GM12864 (cell line): ENCODE measurements at regions not wholly inside any gene's neighbourhood (a gene's known extent, or its start where the extent isn't known, plus 50 kb on each side); places are given as distances from the start of the nearest gene placed in this dataset.

Source experiments
- DNase-seq: peaks from one replicate; pipeline ENCODE4 v3.0.0-alpha.2; 2011; ENCODE audit warnings: low read depth
- H3K4me3 ChIP-seq: 2 replicates; pipeline ENCODE4 v1.5.1; 2011; ENCODE audit warnings: mild to moderate bottlenecking, low read depth, low read length, control low read depth
- TF ChIP-seq, protein P1 (sequence below): IDR thresholded peaks from 2 replicates; pipeline ENCODE4 v1.5.1; 2011; ENCODE audit warnings: low read depth, mild to moderate bottlenecking, moderate library complexity, low read length, control low read depth, inconsistent platforms; ENCODE audit errors: missing control alignments

DNA sequence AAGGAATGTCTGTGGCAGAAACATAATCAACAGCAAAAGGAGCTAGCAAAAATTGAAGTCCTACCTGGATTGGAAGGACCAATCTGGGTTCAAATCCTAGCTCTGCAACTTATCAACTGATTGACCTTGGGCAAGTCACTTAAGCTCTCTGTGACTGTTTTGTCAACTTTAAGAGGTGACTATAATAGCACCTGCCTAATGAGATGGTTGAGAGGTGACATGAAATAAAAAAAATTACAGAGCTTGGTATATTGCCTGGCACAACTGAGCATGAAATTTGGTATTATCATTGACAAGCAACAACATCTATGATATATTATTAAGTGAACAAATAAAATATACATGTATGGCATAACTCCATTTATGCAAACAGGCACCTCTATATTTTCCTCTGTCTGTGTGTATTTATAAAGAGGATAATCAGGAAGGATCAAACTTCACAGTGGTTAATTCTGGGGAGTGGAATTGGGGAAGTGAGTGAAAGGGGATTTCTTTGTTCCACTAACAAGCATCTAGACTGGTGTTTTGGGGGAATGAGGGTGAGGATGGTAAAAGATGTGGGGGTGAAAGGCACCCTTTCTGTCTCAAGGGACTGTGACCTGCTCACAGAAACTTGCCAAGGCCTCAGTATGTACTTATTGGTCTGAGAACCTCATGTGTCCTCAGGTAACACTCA, 132.8 kb upstream of the SERTAD2 start:
- TF ChIP-seq, protein P1, sequence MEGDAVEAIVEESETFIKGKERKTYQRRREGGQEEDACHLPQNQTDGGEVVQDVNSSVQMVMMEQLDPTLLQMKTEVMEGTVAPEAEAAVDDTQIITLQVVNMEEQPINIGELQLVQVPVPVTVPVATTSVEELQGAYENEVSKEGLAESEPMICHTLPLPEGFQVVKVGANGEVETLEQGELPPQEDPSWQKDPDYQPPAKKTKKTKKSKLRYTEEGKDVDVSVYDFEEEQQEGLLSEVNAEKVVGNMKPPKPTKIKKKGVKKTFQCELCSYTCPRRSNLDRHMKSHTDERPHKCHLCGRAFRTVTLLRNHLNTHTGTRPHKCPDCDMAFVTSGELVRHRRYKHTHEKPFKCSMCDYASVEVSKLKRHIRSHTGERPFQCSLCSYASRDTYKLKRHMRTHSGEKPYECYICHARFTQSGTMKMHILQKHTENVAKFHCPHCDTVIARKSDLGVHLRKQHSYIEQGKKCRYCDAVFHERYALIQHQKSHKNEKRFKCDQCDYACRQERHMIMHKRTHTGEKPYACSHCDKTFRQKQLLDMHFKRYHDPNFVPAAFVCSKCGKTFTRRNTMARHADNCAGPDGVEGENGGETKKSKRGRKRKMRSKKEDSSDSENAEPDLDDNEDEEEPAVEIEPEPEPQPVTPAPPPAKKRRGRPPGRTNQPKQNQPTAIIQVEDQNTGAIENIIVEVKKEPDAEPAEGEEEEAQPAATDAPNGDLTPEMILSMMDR: no peak
- no peak for DNase-seq

DNA sequence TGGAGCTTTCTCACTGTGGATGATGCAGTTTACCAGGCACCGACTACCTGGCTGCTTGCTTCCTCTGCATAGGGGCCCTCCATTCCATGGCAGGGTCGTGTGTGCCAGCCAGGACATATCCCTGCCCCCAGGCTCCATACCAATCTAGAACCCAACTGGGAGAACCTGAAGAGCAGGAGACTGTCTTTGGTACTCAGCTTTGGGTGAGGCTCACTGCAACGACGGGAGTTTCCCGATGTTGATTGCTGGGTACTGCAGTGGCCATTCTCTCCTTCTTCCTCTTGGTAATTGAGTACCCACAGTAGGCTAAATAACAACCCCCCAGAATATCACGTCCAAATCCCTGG, 133.3 kb upstream of the SERTAD2 start:
- TF ChIP-seq, protein P1: no peak
- H3K4me3 ChIP-seq: no peak overlapping the region
- no peak for DNase-seq

More for the DNA sequence above, 132.8 kb upstream of the SERTAD2 start:
- no peak overlapping the region for H3K4me3 ChIP-seq

DNA sequence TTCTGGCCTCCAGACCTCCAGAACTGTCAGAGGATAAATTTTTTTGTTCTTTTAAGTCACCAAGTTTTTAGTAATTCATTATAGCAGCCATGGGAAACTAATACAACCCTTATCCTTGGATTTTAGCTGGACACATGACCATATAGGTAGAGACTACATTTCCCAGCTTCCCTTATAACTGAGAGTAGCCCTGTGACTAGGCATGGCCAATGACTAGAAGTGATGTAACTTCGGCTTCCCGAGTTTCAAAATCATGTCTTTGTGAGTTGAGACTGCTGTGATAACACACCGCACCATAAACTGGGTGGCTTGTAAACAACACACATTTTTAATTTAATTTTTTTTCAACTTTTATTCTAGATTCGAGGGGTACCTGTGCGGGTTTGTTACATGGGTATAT, 134.0 kb upstream of the SERTAD2 start:
- no peak overlapping the region for H3K4me3 ChIP-seq
- TF ChIP-seq, protein P1: no peak
- DNase-seq: no peak

DNA sequence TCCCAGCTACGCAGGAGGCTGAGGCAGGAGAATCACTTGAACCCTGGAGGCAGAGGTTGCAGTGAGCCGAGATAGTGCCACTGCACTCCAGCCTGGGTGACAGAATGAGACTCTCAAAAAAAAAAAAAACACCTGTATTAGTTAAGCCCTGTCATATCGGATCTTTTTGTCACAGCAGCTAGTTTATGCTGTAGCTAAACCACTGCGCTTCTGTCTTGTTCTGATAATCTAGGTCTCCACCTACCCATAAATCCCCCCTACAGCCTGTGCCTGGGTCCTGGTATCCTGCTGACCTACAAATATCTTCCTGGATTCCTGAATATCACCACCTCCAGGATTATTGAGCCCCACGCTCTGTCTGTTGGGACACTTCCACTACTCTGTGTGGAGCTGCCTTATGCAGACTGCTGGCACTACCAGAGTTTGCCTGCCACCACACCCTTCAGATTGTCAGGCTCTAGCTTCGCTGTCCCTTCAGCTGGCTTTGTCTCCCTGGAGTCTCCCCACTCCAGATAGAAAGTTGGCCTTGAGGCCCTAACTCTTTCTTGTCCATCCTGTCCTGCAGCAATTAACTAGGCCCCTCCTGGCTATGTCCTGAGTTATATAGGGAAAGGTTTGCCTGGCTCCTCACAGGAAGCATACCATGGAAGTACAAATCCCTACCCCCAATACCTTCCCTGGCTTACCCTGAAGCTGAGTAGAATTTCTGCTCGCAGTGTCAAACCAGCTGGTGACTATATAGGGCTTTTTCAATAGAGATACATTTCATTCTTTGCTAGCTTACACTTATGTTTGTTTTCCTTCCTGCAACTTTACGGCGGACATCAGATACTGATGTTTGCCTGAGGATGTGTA, 136.0 kb upstream of the SERTAD2 start:
- TF ChIP-seq, protein P1: no peak
- H3K4me3 ChIP-seq: no peak overlapping the region
- no peak for DNase-seq

DNA sequence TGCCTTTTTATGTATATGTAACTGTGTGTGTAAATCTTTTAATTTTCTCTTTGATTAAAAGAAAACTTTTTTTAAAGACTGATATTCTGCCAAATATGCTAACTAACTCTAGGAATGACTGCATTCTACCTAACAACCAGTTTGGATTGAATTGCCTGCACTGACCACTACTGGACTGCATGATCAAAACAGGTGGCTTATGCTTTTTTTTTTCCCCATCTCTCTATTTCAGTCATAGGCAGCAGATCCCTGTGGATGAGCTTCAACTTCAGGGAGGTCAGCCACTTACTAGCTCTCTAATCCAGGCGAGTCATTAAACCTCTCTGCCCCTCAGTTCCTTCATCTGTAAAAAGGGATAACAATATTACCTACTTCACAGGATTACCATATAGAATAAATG, 138.6 kb upstream of the SERTAD2 start:
- TF ChIP-seq, protein P1: no peak
- DNase-seq: no peak

DNA sequence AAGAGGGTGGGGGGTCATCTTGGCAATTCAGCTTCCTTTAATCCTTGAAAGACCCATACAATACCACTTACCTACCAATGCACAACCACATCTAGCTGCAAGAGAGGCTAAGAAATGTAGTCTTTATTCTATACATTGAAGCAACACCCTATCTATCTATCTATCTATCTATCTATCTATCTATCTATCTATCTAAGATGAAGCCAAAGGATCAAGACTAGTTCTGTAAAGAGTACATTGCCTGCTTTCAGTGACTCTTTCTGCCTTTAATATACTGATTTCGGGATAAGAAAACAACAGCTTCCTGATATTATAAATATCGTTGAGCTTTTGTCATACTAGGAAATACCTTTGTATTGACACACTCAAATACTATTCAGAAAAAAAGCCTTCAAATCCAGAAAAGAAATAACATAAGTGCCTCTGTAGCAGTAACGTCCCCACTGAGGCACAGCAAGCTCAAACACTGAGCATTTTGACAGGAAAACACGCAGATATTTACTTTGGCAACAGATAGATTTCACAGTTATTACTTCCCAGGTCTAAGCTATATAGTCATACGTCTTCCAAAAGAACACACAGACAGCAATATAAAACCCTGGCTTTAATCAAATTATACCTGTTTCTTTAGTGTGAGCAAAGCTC, 139.4 kb upstream of the SERTAD2 start:
- TF ChIP-seq, protein P1: no peak
- no peak for DNase-seq
- H3K4me3 ChIP-seq: no peak overlapping the region

More for the DNA sequence above, 138.6 kb upstream of the SERTAD2 start:
- no peak overlapping the region for H3K4me3 ChIP-seq
